ENCODE measurements at regions not wholly inside any gene's neighbourhood (a gene's known extent, or its start where the extent isn't known, plus 50 kb on each side); places are given as distances from the start of the nearest gene placed in this dataset.

GRCh38 chr20:10848810-10849370 is 175.1 kb upstream of the JAG1 start:
- H3K27ac ChIP-seq, result peak overlapping the region in 8 of 10 donors; percentile 3 to 59 (median 34)
- intact Hi-C loops (cut with DNase I), result loop anchor here in 1 of 10 donors (1.0 kb wide), 1 partner anchor 19 kb away; no protein-coding TSS in a partner anchor
- no peaks in the 10 kb centered on the region for H3K9me3 ChIP-seq
- H3K36me3 ChIP-seq, result no peaks in the 10 kb centered on the region
- peaks cover 0 to 9% (median 4%) of the 10 kb centered on the region in 9 donors for H3K4me1 ChIP-seq
- peak in 1 of 2 donors; percentile 30 for DNase-seq
- WGBS, 2 donors, result 59 to 63% methylated on average over 6 of the region's 6 CpGs
- H3K27me3 ChIP-seq, result no peaks in the 10 kb centered on the region
- ATAC-seq, result peak; percentile 75 to 93 (median 90)
- TF ChIP-seq, protein P1, sequence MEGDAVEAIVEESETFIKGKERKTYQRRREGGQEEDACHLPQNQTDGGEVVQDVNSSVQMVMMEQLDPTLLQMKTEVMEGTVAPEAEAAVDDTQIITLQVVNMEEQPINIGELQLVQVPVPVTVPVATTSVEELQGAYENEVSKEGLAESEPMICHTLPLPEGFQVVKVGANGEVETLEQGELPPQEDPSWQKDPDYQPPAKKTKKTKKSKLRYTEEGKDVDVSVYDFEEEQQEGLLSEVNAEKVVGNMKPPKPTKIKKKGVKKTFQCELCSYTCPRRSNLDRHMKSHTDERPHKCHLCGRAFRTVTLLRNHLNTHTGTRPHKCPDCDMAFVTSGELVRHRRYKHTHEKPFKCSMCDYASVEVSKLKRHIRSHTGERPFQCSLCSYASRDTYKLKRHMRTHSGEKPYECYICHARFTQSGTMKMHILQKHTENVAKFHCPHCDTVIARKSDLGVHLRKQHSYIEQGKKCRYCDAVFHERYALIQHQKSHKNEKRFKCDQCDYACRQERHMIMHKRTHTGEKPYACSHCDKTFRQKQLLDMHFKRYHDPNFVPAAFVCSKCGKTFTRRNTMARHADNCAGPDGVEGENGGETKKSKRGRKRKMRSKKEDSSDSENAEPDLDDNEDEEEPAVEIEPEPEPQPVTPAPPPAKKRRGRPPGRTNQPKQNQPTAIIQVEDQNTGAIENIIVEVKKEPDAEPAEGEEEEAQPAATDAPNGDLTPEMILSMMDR (IDR thresholded peaks at IDR 0.05), result no peak
- no peak overlapping the region for H3K4me3 ChIP-seq

GRCh38 chr20:10853176-10853575 is 179.4 kb upstream of the JAG1 start:
- Histone ChIP-seq H3K36me3 (no peaks in the 10 kb centered on the region), H3K27ac (peak overlapping the region in 1 of 10 donors; percentile 10), H3K4me3 (no peak overlapping the region), H3K27me3 (no peaks in the 10 kb centered on the region), H3K4me1 (peaks cover 0 to 47% (median 31%) of the 10 kb centered on the region in 9 donors), H3K9me3 (no peaks in the 10 kb centered on the region)
- intact Hi-C loops (cut with DNase I), result loop anchor here in 3 of 10 donors (10.0 kb wide), 2 partner anchors 108 to 178 kb away; partner anchors contain the start of gene JAG1 (in 2 of the 3)
- TF ChIP-seq, protein P1 (IDR thresholded peaks at IDR 0.05), result no peak
- DNase-seq, result no peak
- ATAC-seq, result no peak
- 97% methylated on average over 2 of the region's 2 CpGs for WGBS, 2 donors

GRCh38 chr20:10853731-10854130 is 179.9 kb upstream of the JAG1 start:
- Histone ChIP-seq H3K27me3 (no peaks in the 10 kb centered on the region), H3K4me3 (no peak overlapping the region), H3K9me3 (no peaks in the 10 kb centered on the region), H3K4me1 (peaks cover 0 to 47% (median 31%) of the 10 kb centered on the region in 9 donors), H3K36me3 (no peaks in the 10 kb centered on the region), H3K27ac (peak overlapping the region in 2 of 10 donors; percentile 10 to 19)
- DNase-seq (no peak), ATAC-seq (no peak)
- intact Hi-C loops (cut with DNase I), result loop anchor here in 3 of 10 donors (10.0 kb wide), 2 partner anchors 109 to 179 kb away; partner anchors contain the start of gene JAG1 (in 2 of the 3)
- WGBS, 2 donors, result 66 to 72% methylated on average over 4 of the region's 4 CpGs
- TF ChIP-seq, protein P1 (IDR thresholded peaks at IDR 0.05), result no peak

- intact Hi-C loops (cut with DNase I), result loop anchor here in 3 of 10 donors (5.0 to 10.0 kb wide), 3 partner anchors 110 to 183 kb away; partner anchors contain the start of gene JAG1 (in 3 of the 3)
- no peaks in the 10 kb centered on the region for H3K9me3 ChIP-seq
- peak in 1 of 8 donors; percentile 34 for ATAC-seq
- no peak overlapping the region for H3K4me3 ChIP-seq
- no peaks in the 10 kb centered on the region for H3K27me3 ChIP-seq
- peaks cover 0 to 48% (median 27%) of the 10 kb centered on the region in 9 donors for H3K4me1 ChIP-seq
- H3K36me3 ChIP-seq, result no peaks in the 10 kb centered on the region
- peak overlapping the region in 5 of 10 donors; percentile 3 to 72 (median 10) for H3K27ac ChIP-seq
- TF ChIP-seq, protein P1 (IDR thresholded peaks at IDR 0.05), result no peak
- no peak for DNase-seq
- WGBS, 2 donors, result 72 to 86% methylated on average over 2 of the region's 2 CpGs
Measured at GRCh38 chr20:10854976-10855375, 181.2 kb upstream of the JAG1 start.
